GM18861 (cell line): ENCODE measurements at regions not wholly inside any gene's neighbourhood (a gene's known extent, or its start where the extent isn't known, plus 50 kb on each side); places are given as distances from the start of the nearest gene placed in this dataset.
"Not testable (repeated sequence)": the region's sequence is repeated elsewhere in the genome, so short reads cannot be mapped to it uniquely, and the experiment has no call there.

Experiments
- ATAC-seq: cut with Tn5 transposase; IDR thresholded peaks from one replicate; pipeline ENCODE4 v1.9.1; 2021; ENCODE audit not compliant: unreplicated experiment

DNA sequence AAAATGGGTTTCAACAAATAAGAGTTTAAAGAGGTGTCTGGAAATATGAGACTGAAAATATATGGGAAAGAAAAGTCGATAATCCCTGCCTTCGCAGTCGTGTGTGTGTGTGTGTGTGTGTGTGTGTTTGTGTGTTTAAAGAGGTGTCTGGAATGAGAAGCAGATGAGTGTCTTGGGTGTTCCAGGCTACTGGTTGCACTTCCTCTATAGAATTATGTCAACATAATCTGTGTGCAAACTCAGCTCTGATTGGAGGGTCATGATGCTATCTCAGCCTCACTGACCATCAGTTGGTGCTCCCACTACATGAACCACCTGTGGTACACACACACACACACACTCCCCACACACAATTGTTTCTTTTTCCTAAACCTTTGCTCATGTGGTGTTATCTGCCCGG, 347.3 kb downstream of the NPIPA8 start:
- ATAC-seq: no peak

DNA sequence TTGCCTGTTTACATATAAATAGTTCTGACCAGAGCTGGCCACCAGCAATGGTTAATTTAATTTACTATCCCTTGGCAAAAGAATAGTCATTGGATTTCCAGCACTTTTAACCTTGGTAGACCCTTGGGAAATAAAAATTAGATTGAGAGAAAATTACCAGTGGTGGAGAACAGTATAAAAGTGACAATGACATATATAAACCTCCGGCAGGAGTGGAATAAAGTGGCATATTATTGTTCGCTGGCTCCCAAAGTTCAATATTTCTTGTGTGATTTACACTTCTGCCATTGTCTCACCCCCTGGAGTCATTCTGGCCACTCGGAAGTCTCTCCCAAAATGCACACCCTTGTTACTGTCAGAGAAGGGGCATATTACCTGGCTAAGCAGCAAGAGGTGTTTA, 347.7 kb downstream of the NPIPA8 start:
- ATAC-seq: no peak

DNA sequence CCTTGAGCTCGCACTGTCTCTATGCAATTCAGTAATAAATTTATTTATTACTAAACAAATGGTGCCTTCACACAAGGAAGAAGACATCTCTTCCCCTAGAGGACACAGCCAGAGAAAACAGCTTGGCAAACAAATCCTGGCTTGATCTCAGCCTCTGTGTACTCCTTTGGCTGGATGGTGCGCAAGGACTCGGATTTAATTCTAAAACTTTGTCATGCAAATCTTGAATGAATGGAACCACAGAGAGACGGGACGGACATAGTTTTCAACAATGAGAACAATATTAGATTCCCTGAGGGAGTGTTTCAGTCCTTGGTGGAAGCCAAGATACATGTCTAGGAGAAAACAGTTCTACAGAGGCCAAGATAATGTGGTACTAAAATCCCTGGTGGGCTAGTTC, 349.5 kb downstream of the NPIPA8 start:
- no peak for ATAC-seq

DNA sequence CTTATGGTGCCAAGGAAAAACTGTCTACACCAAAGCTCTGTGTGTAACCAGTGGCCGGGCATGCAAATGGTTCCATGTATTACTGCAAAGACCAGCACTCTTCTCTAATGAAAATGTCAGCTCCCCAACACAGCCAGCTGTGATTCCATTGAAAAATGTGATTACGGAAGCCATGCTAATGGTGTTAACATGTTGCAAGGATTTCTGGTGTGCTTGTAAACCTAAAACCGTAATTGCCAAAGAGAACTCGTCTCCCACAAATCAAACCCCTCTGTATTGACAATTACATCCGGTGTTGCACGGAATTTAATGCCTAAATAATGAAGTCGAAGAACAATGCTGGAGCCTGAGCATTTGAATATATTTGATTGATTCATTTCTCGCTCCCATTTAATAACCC, 351.7 kb downstream of the NPIPA8 start:
- ATAC-seq: no peak

DNA sequence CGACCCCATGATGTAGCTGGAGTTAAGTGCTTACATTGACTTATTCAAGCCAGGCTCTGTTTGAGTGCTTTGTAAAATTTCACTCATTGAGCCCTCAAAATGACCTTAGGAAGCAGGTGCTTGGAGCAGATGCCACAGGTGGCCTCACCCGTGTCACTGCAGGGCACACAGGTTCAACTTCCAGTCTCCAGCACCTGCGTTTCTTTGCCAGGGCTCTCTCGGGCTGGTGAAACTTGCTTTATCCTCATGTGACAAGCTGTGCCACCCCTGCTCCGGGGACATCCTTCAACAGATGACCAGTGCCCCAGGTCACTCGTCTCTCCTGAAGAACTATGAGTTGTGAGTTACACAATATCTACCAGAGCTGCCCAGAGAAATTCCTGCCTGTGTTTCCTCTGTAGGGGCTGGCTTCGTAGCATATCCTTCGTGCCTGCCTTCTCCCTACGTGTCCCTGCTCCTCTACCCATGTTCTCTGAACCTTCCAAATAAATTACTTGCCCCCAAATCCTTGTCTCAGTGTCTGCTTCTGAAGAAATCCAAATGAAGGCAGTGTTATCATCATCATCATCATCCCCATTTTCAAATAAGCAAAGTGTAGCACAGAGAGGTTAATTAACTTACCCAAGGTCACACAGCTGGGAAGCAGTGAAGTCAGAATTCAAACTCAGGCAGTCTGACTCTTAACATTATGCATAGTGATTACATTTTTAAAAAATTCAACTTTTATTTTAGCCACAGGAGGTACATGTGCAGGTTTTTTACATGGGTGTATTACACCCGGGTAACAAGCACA, 352.5 kb downstream of the NPIPA8 start:
- ATAC-seq: no peak

DNA sequence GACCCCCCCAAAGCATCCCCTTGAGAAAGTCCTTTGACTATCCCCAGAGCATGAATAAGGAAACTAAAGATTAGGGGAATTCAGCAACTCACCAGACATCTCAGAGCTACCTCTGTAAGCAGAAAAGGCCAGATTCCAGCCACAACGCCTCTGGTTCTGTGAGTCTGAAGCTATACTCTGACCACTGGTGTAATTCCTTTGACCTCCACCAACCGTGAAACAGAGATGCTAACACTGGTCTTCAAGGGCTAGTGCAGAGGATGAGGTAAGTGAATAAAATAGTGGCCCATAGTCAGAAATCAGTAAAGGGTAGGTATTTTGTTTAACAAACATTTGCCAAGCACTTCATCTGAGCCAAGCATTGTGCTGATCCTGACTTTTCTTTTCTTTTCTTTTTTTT, 353.4 kb downstream of the NPIPA8 start:
- no peak for ATAC-seq

DNA sequence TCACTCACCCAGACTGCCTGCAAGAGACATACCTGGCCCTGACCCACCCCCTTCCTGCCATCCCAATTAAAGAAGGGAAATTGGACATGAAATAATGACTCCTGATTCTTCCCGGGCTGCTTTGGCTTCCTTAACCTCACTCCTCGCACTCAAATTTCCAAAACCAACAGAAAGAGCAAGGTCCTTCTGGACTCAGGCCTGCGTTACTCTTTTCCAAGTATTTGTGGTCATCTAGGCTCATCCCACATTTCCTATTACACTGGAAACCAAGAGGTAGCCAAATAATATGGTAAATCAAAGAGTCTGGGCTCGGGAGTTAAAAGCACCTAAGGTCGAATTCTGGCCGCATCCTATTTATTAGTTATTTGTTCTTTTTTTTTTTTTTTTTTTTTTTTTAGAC, 359.3 kb downstream of the NPIPA8 start:
- no peak for ATAC-seq

DNA sequence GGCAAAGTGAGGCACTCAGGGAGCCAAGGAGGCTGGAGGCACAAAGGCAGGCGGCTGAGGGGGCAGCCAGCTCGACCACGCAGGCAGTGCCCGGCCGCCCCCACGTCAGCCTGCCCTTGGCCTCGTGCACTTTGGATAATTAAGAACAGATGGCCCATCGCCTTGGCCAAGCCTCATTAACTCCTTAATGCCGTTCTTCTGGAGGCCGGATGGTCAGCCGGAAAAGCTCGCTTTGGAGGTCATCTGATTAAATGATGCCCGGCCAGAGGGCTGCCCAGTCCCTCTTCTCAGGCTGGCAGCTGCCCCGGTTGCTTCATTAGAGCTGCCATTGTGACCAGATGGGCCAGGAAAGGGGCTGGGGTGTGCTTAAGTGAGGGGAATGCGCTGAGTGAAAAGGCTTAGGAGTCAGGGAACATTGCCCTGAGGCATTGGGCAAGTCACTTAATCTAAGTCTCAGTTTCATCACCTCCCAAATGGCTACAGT, 364.0 kb downstream of the NPIPA8 start:
- no peak for ATAC-seq

DNA sequence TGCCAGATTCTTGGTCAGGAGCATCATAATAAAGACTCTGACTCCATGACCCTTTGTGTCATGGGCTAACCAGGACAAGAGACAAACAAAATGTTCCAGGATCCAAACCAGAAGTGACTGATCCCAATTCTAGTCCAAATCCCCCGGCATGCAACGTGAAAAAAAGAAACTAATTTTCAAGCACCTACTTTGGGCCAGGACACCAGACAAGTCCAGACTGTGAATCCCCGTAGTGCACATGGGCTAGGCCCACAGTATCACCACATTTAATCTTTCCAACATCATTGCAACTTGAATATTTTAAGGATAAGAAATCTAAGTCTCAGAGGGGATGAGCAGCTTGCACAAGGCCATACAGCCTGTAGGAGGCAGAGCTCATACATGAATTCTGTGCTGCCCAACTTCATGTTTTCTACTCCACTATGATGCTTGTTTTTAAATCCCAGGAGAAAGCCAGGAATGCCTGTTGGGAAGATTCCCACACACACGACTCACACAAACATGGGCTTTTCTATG, 365.7 kb downstream of the NPIPA8 start:
- no peak for ATAC-seq

DNA sequence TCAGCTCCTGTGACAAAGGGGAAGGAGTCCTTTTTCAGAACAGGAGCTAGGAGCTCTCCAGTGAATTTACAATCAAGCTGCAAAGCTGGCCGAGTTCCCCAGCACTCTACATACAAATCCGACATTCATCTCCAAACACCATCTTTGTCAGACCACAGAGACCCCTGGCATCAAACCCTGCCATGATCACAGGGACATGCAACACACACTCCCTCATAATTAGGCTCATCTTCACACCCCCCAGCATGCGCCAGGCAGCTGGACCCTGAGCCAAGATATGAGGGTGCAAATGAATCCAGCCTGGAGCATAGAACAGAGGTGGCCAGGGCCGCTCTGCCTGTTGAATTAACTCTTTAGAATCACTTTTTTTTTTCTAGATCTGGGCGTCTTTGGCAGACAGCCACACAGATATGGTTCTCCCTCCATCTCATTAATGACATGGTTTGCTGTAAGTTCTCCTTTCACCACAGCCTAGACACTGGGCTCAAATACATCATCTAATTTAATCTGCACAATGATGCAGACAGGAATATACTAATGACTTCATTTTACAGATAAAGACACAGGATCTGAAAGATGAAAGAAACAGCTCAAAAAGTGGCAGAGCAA, 366.3 kb downstream of the NPIPA8 start:
- no peak for ATAC-seq

DNA sequence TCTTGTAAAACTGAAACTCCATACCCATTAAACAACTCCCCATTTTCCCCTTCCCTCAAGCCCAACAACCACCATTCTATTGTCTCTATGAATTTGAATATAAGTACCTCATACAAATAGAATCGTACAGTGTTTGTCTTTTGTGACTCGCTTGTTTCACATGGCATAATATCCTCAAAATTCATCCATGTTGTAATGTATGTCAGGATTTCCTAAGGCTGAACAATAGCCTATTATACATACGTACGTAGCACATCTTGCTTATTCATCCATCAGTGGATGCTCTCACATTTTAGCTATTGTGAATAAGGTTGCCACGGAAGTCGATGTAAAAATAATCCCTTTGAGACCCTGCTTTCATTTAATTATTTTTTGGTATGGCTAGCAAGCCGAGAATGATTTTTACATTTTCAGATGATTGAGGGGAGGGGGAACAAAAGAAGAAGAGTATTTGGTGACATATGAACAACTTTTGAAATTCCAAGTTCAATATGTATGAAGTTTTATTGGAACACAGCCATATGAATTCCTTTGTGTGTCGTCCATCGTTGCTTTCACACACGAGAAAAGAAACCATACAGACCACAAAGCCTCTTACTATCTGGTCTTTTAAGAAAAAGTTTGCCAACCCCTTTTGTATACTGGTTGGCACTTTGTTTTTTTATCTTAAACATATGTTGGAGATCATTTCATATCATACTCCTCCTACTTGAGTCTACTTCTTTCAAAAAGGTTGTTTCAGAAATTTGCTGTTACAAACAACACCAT, 371.2 kb downstream of the NPIPA8 start:
- no peak for ATAC-seq

DNA sequence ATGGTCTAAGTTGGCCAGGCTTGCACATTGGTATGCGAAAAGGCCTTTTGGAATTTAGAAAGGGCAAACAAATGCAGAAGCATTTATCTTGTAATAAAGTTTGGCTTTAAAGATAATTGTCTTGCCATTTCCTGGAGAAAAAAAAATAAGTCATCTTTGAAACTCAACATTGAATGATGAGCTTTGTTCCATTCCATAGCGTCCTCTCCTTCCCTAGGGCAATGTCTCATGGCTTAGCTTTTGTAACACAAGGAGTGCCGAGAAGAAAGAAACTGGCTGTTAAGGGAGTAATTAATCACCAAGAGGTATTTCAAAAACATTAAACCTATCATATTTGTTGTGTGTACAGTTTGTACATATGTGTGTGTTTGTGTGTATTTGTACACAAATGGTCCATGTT, 372.3 kb downstream of the NPIPA8 start:
- no peak for ATAC-seq

DNA sequence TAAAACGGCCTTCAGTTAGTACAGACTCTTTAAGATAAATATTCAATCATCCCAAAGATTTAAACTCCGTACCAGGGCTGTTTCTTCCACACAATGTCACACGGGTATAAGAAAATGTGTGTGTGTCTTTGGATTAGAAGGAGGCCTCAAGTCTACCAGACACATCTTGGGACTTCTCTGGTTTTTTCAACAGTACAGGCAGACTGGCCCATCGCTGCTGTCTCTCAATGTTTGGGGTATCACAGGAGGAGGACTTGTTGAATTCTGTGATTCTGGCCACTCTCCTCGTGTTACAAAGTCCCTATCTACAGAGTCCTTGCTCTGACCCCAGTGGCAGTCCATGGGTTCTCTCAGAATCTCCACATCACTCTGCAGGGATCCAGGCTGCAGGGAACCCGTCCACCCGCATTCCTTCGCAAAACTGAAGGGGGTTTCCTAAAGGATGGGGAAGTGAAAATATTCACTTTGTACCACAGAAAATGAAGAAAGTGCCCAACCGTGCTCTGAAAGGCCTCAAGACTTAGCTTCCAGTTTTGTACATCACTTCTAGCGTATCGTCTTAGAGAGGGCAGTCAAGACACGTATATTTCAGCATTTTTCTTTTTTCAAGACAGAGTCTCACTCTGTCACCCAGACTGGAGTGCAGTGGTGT, 373.2 kb downstream of the NPIPA8 start:
- ATAC-seq: no peak

DNA sequence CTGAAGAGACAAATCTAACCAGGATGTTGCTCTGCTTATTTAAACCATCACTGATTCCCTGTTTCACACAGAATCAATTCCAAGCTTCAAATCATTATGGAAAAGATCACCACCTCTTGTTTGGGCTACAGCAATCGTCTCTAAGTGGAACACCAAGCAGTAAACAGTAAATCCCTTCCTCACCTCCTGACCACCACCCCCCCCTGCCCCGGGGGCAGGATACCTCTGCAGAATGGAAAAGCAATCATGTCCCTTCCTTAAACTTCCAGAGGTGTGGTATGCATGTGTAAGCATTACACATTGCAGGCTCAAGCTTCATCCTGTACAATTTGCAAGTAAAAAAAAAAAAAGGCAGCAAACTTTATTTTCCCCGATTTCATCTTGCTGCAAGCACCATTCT, 373.8 kb downstream of the NPIPA8 start:
- ATAC-seq: no peak

DNA sequence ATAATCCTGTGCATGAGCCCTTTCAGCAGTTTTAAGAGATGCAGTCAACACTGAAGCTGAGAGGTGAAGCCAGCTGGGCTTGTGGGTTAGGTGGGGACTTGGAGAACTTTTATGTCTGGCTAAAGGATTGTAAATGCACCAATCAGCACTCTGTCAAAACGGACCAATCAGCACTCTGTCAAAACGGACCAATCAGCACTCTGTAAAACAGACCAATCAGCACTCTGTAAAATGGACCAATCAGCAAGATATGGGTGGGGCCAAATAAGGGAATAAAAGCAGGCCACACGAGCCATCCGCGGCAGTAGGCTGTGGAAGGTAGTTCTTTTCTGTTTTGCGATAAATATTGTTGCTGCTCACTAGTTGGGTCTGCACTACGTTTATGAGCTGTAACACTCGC, 374.7 kb downstream of the NPIPA8 start:
- ATAC-seq: not testable (repeated sequence)

DNA sequence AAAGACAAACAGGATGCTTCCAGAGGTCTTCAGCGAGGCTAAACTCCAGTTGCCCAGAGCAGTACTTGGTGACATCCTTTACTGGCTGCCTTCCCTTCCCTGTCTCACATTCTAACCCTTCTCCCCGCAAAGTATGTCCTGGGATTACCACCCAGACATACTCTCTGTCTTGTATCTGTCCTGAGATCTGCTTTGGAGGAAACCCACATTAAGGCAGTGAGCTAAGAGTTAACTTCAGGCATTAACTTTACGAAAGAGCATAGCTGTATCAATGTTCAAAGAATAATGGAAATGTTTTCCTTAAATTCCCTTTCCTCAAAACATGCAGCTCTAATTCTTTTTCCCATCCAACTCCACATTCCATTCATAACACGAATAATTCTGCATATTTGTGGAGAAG, 385.2 kb downstream of the NPIPA8 start:
- no peak for ATAC-seq

DNA sequence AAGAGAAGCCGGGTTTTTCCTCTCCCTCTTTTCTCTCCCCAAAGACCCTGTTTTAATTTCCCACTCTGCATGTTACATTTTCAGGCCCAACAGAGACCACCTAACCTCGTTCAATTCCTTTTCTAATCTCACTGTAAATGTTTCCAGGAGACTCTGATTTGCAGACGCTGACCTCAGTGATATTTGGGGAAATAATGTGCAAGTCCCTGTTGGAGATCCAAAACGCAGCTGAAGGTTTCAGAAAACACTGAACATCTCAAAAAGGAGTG, 386.6 kb downstream of the NPIPA8 start:
- ATAC-seq: no peak

DNA sequence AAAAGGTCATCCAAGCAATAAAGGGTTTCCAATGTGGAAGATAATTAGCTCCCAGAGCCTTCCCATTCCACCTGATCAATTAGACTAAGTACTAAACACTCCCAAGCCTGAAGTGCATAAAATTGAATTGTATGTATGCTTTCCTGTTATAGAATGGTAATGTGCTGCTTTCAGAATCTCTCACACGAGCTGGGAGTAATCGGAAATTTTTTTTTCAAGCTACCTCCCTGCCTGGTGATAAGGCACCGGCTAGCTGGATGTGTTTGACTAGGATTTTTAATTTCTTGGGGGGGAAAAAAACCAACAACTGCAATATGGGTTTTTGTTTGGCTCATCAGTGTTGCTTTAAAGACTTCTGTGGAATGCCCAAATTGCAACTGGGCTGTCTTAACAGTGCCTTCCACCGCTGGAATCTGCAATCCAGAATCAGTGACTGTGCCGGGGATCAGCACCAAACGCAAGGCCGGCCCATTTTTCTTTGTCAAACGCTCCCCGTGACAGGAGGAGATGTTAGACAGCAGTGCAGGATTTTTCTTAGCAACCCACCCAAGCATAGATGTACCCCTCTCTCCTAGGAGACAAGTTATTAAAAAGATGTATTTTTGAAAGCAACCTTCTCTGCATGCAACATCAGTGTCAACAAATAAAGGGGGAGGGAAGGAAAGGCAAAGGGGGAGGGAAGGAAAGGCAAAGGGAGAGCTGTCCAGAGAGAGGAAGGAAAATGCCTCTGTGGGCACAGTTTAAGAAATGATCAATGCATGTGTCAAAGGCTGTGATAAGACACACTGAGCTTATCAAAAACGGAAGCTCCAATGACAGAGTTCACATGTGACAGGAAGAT, 387.2 kb downstream of the NPIPA8 start:
- ATAC-seq: no peak

DNA sequence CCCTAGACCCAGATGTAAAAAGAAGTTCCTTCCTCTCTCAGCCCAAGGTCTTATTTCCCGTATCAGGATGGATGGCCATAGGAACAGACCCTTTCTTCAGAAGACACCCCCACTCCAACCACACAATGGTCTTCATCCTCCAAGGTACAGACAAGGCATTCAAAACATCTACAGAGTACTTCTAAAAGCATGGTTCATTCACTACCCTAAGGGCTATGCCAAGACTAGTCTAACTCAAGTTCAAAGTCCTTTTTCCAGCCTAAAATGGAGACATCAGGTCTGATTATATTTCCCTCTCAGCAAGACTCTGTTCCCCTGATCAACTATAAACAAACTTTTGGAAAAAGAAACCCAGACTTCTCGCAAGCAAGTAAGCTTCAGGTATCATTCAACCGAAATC, 388.9 kb downstream of the NPIPA8 start:
- ATAC-seq: no peak

DNA sequence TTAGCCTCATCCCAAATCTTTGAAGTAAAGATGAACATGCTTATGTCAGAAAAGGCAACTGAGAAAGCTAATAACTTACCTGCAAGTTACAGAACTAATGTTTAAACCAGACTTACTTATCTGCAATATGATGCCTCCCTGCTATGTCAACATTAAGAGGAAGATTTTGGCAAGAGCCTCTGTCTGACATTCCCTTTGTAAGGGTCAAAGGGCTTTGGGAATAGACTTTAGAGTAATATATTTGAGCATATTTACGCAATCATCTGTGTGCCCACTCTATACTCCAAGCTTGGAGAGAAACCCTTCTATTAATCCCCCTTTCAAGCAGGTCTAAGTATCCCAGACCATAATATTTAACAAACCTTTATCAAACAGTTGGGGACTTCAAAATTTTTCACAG, 389.4 kb downstream of the NPIPA8 start:
- ATAC-seq: no peak
